Left ventricle myocardium superior (tissue), 1 donor: ENCODE measurements at regions not wholly inside any gene's neighbourhood (a gene's known extent, or its start where the extent isn't known, plus 50 kb on each side); places are given as distances from the start of the nearest gene placed in this dataset.
"Not testable (repeated sequence)": the region's sequence is repeated elsewhere in the genome, so short reads cannot be mapped to it uniquely, and the experiment has no call there.

ENCODE experiments used
- ATAC-seq: fragments of 200-7000 bp; cut with Tn5 transposase; one replicate; pipeline ENCODE4 v1.9.1; 2020; ENCODE audit warnings: mild to moderate bottlenecking, moderate library complexity
- DNase-seq: peaks from one replicate; pipeline ENCODE4 v3.0.0-alpha.2; 2020
- intact Hi-C: fragments of 100-400 bp; cut with micrococcal nuclease; formaldehyde crosslinking; loops from one replicate; pipeline ENCODE4 v1.11.0; 2022
- donor health status: DM: no; HTN: yes; CAD: no; lungs with severe emphysema.

GRCh38 chr1:195218428-195219212 is 1389.6 kb downstream of the KCNT2 start:
- no peak for ATAC-seq
- intact Hi-C loops, result no loop called here
- DNase-seq, result peak; percentile 18

GRCh38 chr1:195202241-195202640 is 1406.0 kb downstream of the KCNT2 start:
- ATAC-seq (no peak), DNase-seq (no peak)
- intact Hi-C loops, result no loop called here

- ATAC-seq (no peak), DNase-seq (no peak)
- intact Hi-C loops, result no loop called here
Measured at GRCh38 chr1:195200772-195201171, 1407.5 kb downstream of the KCNT2 start.

GRCh38 chr1:195197116-195197515 is 1411.1 kb downstream of the KCNT2 start:
- no peak for ATAC-seq
- intact Hi-C loops, result no loop called here
- DNase-seq, result no peak

- DNase-seq (no peak), ATAC-seq (no peak)
- intact Hi-C loops, result no loop called here
Measured at GRCh38 chr1:195195423-195196057, 1412.7 kb downstream of the KCNT2 start.

- DNase-seq, result no peak
- intact Hi-C loops, result no loop called here
- no peak for ATAC-seq
Measured at GRCh38 chr1:195193134-195193533, 1415.1 kb downstream of the KCNT2 start.

GRCh38 chr1:195188821-195189220 is 1419.4 kb downstream of the KCNT2 start:
- intact Hi-C loops, result no loop called here
- no peak for DNase-seq
- ATAC-seq, result no peak

GRCh38 chr1:195186544-195186943 is 1421.7 kb downstream of the KCNT2 start:
- DNase-seq (no peak), ATAC-seq (no peak)
- intact Hi-C loops, result no loop called here

- DNase-seq, result no peak
- intact Hi-C loops, result no loop called here
- ATAC-seq, result no peak
Measured at GRCh38 chr1:195185736-195186135, 1422.5 kb downstream of the KCNT2 start.

- ATAC-seq, result no peak
- no peak for DNase-seq
- intact Hi-C loops, result no loop called here
Measured at GRCh38 chr1:195185321-195185720, 1422.9 kb downstream of the KCNT2 start.

- DNase-seq, result no peak
- intact Hi-C loops, result no loop called here
- no peak for ATAC-seq
Measured at GRCh38 chr1:195173753-195174152, 1434.5 kb downstream of the KCNT2 start.

GRCh38 chr1:195159795-195160194 is 1448.4 kb downstream of the KCNT2 start:
- intact Hi-C loops, DNase-seq, ATAC-seq: not testable (repeated sequence)

- ATAC-seq, result no peak
- intact Hi-C loops, result no loop called here
- no peak for DNase-seq
Measured at GRCh38 chr1:195158091-195158490, 1450.1 kb downstream of the KCNT2 start.

- intact Hi-C loops, result no loop called here
- ATAC-seq (no peak), DNase-seq (no peak)
Measured at GRCh38 chr1:195153107-195153506, 1455.1 kb downstream of the KCNT2 start.

GRCh38 chr1:195150768-195151167 is 1457.5 kb downstream of the KCNT2 start:
- DNase-seq (no peak), ATAC-seq (no peak)
- intact Hi-C loops, result no loop called here

- no peak for DNase-seq
Measured at GRCh38 chr1:195141294-195141693, 1466.9 kb downstream of the KCNT2 start.

GRCh38 chr1:195130598-195130997 is 1477.6 kb downstream of the KCNT2 start:
- ATAC-seq (no peak), DNase-seq (no peak)
- intact Hi-C loops, result no loop called here

More at GRCh38 chr1:195141294-195141693, 1466.9 kb downstream of the KCNT2 start:
- intact Hi-C loops, result no loop called here
- no peak for ATAC-seq

- intact Hi-C loops, result no loop called here
- DNase-seq (no peak), ATAC-seq (no peak)
Measured at GRCh38 chr1:195122497-195122896, 1485.7 kb downstream of the KCNT2 start.

GRCh38 chr1:195113471-195113870 is 1494.8 kb downstream of the KCNT2 start:
- no peak for ATAC-seq
- intact Hi-C loops, result no loop called here
- no peak for DNase-seq

GRCh38 chr1:195105773-195106172 is 1502.5 kb downstream of the KCNT2 start:
- no peak for ATAC-seq
- DNase-seq, result no peak
- intact Hi-C loops, result no loop called here

- DNase-seq (no peak), ATAC-seq (no peak)
- intact Hi-C loops, result no loop called here
Measured at GRCh38 chr1:195105281-195105680, 1503.0 kb downstream of the KCNT2 start.
